ENCODE measurements at regions not wholly inside any gene's neighbourhood (a gene's known extent, or its start where the extent isn't known, plus 50 kb on each side); places are given as distances from the start of the nearest gene placed in this dataset.
"Not testable (repeated sequence)": the region's sequence is repeated elsewhere in the genome, so short reads cannot be mapped to it uniquely, and the experiment has no call there.

GRCh38 chr10:118873091-118873737 is 118.4 kb upstream of the CACUL1 start:
- peak; percentile 13 for DNase-seq

DNA sequence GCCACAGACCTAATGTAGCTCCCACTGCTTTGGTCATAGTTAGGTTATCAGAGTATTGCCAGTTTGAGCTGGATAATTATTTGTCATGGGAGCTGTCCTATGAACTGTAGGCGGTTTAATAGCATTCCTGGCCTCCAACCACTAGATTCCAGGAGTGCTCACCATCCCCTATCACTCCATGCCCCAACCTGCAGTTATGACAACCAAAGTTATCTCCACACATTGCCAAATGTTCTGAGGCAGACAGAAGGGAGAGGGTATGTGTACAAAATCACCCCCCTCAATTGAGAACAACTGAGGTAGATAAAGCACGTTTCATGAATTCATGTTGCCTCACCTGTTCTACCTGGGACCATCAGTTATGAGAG is 119.0 kb upstream of the CACUL1 start:
- no peak for DNase-seq

DNA sequence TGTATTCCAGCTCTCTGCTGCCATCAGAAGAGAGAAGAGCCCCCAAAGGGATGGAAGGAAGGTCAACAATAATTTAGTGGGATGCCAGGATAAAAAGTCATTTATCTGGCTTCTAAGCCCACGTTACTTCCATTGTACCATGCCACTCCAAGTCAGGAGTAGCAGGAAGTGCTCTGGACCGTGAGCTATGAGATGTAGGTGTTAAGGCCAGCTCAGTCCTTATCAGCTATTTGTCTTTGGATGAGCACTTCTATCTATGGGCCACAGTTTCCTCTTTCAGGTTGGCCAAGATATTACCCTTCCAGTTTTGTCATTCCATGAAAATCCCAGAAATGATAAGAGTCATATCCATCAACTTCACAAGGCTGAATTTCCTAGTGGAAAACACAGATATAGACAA is 119.4 kb upstream of the CACUL1 start:
- no peak for DNase-seq

- DNase-seq = no peak
Measured at GRCh38 chr10:118875087-118875486, 120.3 kb upstream of the CACUL1 start.

GRCh38 chr10:118882741-118883140 is 128.0 kb upstream of the CACUL1 start:
- DNase-seq = no peak

- no peak for DNase-seq
Measured at GRCh38 chr10:118892255-118892654, 137.3 kb upstream of the NANOS1 start.

- not testable (repeated sequence) for DNase-seq
Measured at GRCh38 chr10:118894891-118895290, 134.6 kb upstream of the NANOS1 start.

DNA sequence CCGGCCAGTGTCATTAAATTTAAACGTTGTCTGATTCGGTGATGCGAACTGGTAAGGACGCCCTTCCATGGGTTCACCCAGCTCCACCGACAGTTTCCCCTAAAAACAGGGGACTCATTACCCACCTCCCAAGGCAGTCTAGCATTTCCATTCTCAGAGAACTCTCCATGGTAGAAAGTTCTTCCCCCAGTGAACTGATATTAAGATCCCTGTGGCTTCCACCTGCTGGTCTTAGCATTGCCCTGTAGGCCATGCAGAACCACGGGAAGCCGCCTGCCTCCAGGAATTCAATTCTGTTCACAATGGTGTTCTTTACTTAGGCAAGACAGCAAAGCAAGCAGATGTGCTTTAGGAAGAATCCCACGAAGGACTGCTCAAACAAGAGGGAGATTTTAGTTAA is 128.9 kb upstream of the NANOS1 start:
- no peak for DNase-seq

GRCh38 chr10:118901380-118901779 is 128.1 kb upstream of the NANOS1 start:
- no peak for DNase-seq

DNA sequence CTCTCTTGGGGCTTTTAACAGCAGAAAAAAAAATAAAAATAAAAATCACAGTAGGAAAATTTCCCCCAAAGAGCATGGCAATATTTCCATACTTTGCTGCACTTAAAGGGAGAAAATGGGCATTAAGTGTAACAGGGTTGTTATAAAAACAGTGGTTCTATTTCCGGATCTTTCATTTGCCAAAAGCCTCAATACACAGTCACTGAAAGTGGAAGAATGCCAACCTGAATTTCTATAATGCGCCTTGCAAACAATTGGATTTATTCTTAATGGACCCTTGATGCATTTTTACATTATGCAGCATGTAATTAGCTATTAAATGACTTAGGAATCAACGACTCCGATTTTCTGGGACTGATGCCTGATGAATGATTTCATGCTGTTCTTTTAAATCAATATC is 127.6 kb upstream of the NANOS1 start:
- DNase-seq = no peak

GRCh38 chr10:118902656-118903055 is 126.9 kb upstream of the NANOS1 start:
- not testable (repeated sequence) for DNase-seq

DNA sequence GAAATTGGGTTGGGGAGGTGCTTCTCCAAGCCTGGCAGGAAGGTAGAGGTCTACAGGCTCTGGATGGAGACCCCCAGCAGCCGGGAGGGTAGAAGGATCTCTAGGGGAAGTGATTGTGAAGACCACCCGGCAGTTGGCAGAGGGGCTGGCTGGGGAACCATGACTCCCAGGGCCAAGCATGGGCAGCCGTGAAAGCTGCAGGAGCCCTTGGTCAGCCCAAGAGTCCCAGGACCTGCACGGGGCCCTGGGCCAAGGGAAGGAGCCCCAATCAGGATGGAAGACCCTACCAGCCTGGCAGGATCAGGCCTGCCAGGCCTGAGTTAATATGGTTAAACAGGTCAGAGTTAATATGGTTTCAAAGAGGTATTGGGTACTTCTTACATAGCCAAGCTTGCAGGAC is 126.3 kb upstream of the NANOS1 start:
- DNase-seq = no peak

GRCh38 chr10:118903691-118904090 is 125.8 kb upstream of the NANOS1 start:
- no peak for DNase-seq

DNA sequence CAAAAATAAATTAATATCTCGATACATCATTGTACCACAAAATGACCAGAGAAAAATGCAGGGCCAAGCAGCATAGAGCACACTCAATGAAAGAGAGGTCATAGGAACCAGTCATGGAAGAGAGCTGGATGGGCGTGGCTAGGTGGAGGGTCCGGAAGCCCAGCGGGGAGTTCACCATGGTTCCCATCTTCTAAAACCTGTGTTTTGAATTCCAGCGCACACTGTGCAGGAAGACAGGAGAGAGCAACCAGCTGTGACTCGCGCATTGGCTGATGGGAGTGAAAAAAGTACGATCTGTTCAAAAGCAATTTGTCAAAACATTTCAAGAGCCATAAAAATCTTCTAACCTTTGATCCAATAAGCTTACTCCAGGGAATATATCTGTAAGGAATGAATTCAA is 125.2 kb upstream of the NANOS1 start:
- no peak for DNase-seq

DNA sequence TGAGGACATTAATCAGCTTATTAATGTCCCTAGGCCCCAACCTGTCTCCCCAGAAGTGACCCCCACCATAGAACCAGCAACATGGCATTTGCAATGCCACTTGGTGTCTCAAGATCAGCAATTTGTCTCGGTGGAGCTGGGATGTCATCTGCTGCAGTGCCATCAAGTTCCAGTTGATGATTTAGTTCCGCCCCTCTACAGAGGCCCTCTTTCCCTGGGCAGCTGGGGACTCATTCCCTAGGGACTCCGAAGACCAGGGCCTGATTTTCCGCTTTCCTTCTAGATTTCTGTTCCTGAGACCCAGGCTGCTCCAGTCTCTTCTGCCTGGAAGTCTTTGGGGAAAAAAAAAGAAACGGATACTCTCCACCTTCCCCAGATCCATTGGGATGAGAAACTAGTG is 122.5 kb upstream of the NANOS1 start:
- no peak for DNase-seq

GRCh38 chr10:118908557-118909256 is 120.8 kb upstream of the NANOS1 start:
- no peak for DNase-seq

- DNase-seq = no peak
Measured at GRCh38 chr10:118910702-118911101, 118.8 kb upstream of the NANOS1 start.

DNA sequence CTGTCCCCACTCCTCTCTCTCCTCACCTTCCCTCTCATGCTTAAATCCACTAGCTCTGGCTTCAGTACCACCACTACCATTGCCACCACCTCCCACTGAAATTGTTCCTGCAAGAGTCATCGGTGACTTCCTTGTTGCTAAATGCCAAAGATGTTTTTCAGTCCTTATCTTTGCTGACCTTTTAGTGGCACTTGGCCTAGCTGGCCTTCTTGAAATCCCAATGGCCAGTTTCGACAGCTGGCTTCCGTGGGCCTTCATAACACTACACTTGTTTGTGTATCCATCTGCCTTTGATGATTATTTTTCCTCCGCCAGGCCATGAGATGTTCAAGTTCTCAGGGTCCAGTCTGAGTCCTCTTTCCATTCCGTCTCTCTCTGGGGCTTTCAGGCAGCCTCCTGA is 118.2 kb upstream of the NANOS1 start:
- no peak for DNase-seq

DNA sequence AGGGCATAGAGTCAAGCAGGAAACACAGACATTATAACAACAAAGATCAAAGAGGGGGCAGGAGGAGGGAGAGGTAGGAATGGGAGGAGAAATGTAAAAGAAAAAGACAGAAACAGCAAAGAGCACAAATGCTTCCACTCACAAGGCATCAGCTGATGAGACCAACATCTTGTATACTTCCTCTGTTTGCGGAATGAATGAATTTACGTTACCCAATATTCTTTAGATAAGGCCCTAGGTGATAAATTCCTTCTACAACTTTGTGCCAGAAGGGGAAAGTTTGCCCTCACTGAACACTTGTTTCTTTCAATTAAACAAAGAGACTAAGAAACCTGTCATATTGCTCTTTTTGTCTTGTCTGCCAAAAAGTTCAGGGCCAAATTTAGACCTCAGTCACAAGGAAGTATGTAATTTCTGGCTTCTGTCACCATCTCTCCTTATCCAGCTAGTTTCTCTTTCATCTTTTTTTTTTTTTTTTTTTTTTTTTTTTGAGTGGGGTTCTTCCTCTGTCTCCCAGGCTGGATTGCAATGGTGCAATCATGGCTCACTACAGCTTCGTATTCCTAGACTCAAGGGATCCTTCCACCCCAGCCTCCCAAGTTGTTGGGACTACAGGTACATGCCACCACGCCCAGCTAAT is 116.4 kb upstream of the NANOS1 start:
- DNase-seq = peak; percentile 44

DNA sequence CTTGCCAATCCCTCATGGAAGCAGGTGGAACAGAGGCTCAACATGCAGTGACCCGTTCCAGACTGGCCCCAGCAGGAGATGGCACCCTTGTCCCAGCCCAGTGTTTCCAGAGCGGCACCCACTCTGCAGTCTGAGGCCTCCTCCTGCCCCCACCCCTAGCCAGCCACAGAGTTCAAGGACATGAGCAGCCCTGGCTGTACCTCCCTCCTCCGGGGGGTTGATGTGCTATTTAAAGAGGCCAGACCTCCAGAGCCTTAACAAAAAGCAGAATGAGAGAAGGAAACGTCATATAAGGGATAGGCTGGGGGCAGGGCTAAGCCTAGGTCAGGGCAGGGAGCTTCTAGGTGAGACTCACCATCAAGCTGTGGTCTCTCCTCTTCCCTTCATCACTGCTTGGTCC is 115.7 kb upstream of the NANOS1 start:
- no peak for DNase-seq

DNA sequence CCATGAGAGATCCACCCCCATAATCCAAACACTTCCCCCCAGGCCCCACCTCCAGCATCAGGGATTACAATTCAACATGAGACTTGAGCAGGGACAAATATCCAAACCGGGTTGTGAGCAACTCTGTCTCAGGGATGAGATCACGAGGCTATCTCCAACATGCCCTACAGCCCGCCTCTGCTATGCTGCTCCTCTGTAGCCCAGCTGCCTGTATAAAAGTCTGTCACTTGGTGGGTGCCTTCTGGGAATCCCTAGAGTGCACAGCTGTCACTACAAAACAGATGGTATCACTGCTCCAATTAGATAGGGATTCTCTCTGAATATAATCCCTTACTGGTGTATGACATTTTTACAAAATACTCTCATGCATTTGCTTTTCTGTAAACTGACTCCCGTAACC is 114.9 kb upstream of the NANOS1 start:
- no peak for DNase-seq

DNA sequence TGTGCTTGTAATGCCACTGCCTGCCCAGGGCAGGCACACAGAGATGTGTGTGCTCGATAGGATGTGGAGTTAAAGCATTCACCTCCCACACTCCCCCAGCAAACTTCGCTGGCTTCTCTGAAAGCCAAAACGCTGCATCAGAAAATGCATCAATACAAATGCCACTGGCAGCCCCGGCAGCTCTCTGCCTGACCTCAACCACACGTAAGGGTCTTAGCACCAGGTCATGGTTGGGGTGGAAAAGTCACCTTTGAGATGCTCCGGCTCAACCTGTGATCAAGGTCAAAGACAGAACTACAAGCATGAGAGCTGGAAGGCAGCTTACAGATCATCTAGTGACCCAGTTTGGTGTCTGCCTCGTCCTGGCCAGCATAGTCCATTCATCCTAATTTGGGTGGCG is 114.4 kb upstream of the NANOS1 start:
- no peak for DNase-seq

DNA sequence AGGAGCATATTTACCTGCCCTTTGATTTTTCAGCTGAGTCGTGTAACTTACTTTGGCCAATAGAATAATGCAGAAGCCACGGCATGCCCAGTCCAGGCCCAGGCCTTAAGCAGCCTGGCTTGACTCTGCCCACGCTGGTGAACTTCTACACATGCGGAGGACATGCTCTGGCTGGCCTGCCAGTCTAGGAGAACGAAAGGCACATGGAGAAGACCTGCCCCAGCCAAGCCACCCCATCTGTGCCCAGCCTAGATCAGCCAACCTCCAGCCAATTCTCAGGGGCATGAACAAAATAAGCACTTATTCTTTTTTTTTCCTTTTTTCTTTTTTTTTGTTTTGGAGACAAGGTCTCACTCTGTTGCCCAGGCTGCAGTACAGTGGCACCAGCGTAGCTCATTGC is 112.7 kb upstream of the NANOS1 start:
- no peak for DNase-seq

- no peak for DNase-seq
Measured at GRCh38 chr10:118917701-118918100, 111.8 kb upstream of the NANOS1 start.

GRCh38 chr10:118918116-118918515 is 111.4 kb upstream of the NANOS1 start:
- DNase-seq = no peak

All from MV-4-11 (cell line).